ENCODE measurements at regions not wholly inside any gene's neighbourhood (a gene's known extent, or its start where the extent isn't known, plus 50 kb on each side); places are given as distances from the start of the nearest gene placed in this dataset.

GRCh38 chr2:41446266-41446665 is 601.6 kb upstream of the PKDCC start:
- Mint-ChIP-seq H3K4me3 (no peak overlapping the region), H3K9me3 (no peaks in the 10 kb centered on the region), H3K4me1 (ENCODE audit: low read depth) (no peaks in the 10 kb centered on the region), H3K36me3 (ENCODE audit: low read depth) (no peaks in the 10 kb centered on the region), H3K27me3 (no peaks in the 10 kb centered on the region), H3K27ac (no peak overlapping the region)
- no peak for DNase-seq

GRCh38 chr2:41448221-41448620 is 599.6 kb upstream of the PKDCC start:
- Mint-ChIP-seq H3K4me3 (no peak overlapping the region), H3K4me1 (ENCODE audit: low read depth) (no peaks in the 10 kb centered on the region), H3K27me3 (no peaks in the 10 kb centered on the region), H3K27ac (no peak overlapping the region), H3K9me3 (peaks cover 2% of the 10 kb centered on the region), H3K36me3 (ENCODE audit: low read depth) (no peaks in the 10 kb centered on the region)
- no peak for DNase-seq

DNA sequence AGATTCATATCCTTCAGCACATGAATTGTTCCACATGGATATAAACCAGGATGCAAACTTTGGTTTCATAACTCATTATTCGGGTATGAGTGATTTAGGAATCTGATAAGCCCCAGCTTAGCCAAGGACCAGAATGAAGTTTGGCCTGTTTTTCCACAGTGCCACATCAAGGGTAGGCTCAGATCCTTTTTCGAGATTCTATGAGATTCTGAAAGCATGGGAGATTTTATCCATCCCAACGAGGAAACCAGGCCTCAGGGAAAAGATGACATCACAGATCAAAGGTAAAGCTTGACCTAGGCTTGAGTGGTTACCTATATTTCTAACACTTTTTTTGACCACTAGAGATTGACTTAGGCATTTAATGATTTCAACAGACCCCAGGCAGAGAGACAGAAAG is 590.8 kb upstream of the PKDCC start:
- Mint-ChIP-seq H3K4me1 (ENCODE audit: low read depth) (no peaks in the 10 kb centered on the region), H3K4me3 (no peak overlapping the region), H3K9me3 (peaks cover 3% of the 10 kb centered on the region), H3K27ac (no peak overlapping the region), H3K27me3 (no peaks in the 10 kb centered on the region), H3K36me3 (ENCODE audit: low read depth) (no peaks in the 10 kb centered on the region)
- no peak for DNase-seq

- Mint-ChIP-seq H3K27ac (no peak overlapping the region), H3K27me3 (no peaks in the 10 kb centered on the region), H3K9me3 (no peaks in the 10 kb centered on the region), H3K4me1 (ENCODE audit: low read depth) (no peaks in the 10 kb centered on the region), H3K4me3 (no peak overlapping the region), H3K36me3 (ENCODE audit: low read depth) (no peaks in the 10 kb centered on the region)
- no peak for DNase-seq
Measured at GRCh38 chr2:41460661-41461060, 587.2 kb upstream of the PKDCC start.

- no peaks in the 10 kb centered on the region for H3K36me3 Mint-ChIP-seq (ENCODE audit: low read depth)
- no peak overlapping the region for H3K27ac Mint-ChIP-seq
- H3K9me3 Mint-ChIP-seq, result no peaks in the 10 kb centered on the region
- H3K4me1 Mint-ChIP-seq (ENCODE audit: low read depth), result no peaks in the 10 kb centered on the region
- no peak overlapping the region for H3K4me3 Mint-ChIP-seq
- DNase-seq, result no peak
- no peaks in the 10 kb centered on the region for H3K27me3 Mint-ChIP-seq
Measured at GRCh38 chr2:41464395-41464794, 583.4 kb upstream of the PKDCC start.

DNA sequence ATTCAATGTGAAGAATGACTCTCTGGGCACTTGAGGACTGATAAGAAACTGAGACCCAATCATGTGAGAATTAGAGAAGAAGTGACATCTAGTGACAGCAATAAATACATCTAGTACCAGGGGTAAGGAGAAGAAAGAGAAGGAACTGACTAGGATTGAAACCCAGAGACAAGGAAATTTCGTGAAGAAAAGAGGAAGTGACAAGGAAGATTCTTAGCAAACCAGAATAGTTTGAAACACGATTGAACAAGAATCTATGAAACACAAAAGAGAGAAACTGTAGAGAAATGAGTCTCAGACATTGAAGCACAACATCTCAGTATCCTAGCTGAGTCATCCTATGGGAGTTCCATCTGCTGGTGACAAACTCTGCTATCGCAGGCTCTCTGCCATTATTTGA is 571.9 kb upstream of the PKDCC start:
- Mint-ChIP-seq H3K27ac (no peak overlapping the region), H3K4me1 (ENCODE audit: low read depth) (no peaks in the 10 kb centered on the region), H3K36me3 (ENCODE audit: low read depth) (no peaks in the 10 kb centered on the region), H3K27me3 (no peaks in the 10 kb centered on the region), H3K9me3 (no peaks in the 10 kb centered on the region), H3K4me3 (no peak overlapping the region)
- no peak for DNase-seq

- no peak overlapping the region for H3K4me3 Mint-ChIP-seq
- DNase-seq, result no peak
- H3K27ac Mint-ChIP-seq, result no peak overlapping the region
- no peaks in the 10 kb centered on the region for H3K4me1 Mint-ChIP-seq (ENCODE audit: low read depth)
- no peaks in the 10 kb centered on the region for H3K36me3 Mint-ChIP-seq (ENCODE audit: low read depth)
- no peaks in the 10 kb centered on the region for H3K27me3 Mint-ChIP-seq
- no peaks in the 10 kb centered on the region for H3K9me3 Mint-ChIP-seq
Measured at GRCh38 chr2:41482659-41483058, 565.2 kb upstream of the PKDCC start.

- DNase-seq, result no peak
- no peaks in the 10 kb centered on the region for H3K4me1 Mint-ChIP-seq (ENCODE audit: low read depth)
- H3K27me3 Mint-ChIP-seq, result no peaks in the 10 kb centered on the region
- H3K27ac Mint-ChIP-seq, result no peak overlapping the region
- H3K4me3 Mint-ChIP-seq, result no peak overlapping the region
- no peaks in the 10 kb centered on the region for H3K9me3 Mint-ChIP-seq
- H3K36me3 Mint-ChIP-seq (ENCODE audit: low read depth), result no peaks in the 10 kb centered on the region
Measured at GRCh38 chr2:41483226-41483625, 564.6 kb upstream of the PKDCC start.

- no peaks in the 10 kb centered on the region for H3K36me3 Mint-ChIP-seq (ENCODE audit: low read depth)
- no peaks in the 10 kb centered on the region for H3K27me3 Mint-ChIP-seq
- no peak overlapping the region for H3K27ac Mint-ChIP-seq
- DNase-seq, result no peak
- H3K4me3 Mint-ChIP-seq, result no peak overlapping the region
- no peaks in the 10 kb centered on the region for H3K9me3 Mint-ChIP-seq
- H3K4me1 Mint-ChIP-seq (ENCODE audit: low read depth), result no peaks in the 10 kb centered on the region
Measured at GRCh38 chr2:41483982-41484857, 563.6 kb upstream of the PKDCC start.

DNA sequence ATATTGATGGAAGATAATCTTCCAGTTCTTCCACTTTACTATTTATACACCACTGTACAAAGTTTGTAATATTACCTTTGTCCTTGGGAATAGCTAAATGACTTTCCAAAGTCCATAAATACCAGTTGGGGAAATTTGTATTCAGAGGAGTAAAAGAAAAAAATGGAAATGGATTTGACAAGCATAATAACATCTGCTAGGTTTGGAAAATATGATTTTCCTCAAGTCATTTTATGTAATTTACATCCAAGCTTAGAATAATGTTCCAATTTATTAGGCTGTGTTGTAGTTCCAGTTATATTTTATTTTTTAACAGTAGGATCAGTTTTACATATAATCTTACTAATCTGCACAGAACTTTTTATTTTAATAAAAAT is 563.0 kb upstream of the PKDCC start:
- Mint-ChIP-seq H3K27ac (no peak overlapping the region), H3K4me1 (ENCODE audit: low read depth) (no peaks in the 10 kb centered on the region), H3K27me3 (no peaks in the 10 kb centered on the region), H3K36me3 (ENCODE audit: low read depth) (no peaks in the 10 kb centered on the region), H3K9me3 (no peaks in the 10 kb centered on the region), H3K4me3 (no peak overlapping the region)
- DNase-seq, result no peak

DNA sequence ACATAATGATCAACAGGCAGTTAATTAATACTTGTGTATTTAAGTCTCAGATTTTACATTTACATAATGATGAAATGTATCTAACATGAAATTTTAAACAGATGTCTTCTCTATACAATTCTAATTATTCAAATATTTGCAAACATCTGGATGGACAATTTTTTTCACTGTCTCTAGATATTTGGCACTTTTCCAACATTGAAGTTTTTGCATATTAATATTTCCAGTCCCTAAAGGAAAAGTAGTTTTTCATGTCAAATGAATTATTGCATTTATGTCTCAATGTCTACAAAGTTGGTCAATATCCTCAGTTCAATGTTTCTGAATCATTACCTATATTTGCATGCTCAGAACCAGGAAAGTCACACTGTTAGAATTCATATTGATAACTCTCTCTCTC is 560.9 kb upstream of the PKDCC start:
- Mint-ChIP-seq H3K4me1 (ENCODE audit: low read depth) (no peaks in the 10 kb centered on the region), H3K4me3 (no peak overlapping the region), H3K36me3 (ENCODE audit: low read depth) (no peaks in the 10 kb centered on the region), H3K9me3 (no peaks in the 10 kb centered on the region), H3K27ac (no peak overlapping the region), H3K27me3 (no peaks in the 10 kb centered on the region)
- DNase-seq, result no peak

DNA sequence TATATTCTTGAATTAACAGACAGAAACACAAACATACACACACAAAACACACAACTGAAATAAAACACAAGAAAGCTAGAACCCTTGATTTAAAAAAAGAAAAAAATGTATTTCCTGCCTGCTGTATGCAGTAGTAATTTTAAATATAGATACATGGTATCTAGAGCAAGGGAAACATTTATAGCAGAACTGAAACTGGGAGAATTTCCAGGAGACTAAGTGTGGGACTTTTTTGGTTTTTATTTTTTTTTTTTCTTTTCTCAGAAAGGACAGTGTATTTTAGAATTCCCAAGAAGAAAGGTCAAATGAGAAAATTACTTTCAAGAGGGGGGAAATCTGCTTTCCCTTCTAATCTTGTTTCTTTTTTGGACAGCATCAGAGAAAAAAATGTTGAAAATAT is 558.9 kb upstream of the PKDCC start:
- DNase-seq, result no peak
- H3K4me1 Mint-ChIP-seq (ENCODE audit: low read depth), result no peaks in the 10 kb centered on the region
- H3K4me3 Mint-ChIP-seq, result no peak overlapping the region

DNA sequence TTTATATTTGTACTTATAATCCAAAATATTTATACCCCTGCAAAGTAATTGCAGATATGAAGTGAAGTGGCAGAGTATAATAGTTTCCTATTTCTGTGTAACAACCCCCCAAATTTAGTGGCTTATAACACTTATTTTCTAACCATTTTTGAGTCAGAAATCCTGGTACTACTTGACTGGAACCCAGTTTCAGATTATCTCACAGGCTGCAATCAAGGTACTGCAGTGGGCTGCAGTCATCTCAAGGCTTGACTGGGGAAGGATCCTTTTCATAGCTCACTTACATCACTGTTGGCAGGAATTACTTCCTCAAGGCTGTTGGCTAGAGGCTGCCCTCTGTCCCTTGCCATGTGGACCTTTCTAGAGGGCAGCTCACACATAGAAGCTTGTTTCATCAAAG is 558.2 kb upstream of the PKDCC start:
- no peak for DNase-seq
- H3K27me3 Mint-ChIP-seq, result no peaks in the 10 kb centered on the region
- H3K4me1 Mint-ChIP-seq (ENCODE audit: low read depth), result no peaks in the 10 kb centered on the region
- peaks cover 2% of the 10 kb centered on the region for H3K36me3 Mint-ChIP-seq (ENCODE audit: low read depth)
- no peak overlapping the region for H3K4me3 Mint-ChIP-seq
- H3K9me3 Mint-ChIP-seq, result peaks cover 16% of the 10 kb centered on the region
- H3K27ac Mint-ChIP-seq, result no peak overlapping the region

More for the DNA sequence above, 558.9 kb upstream of the PKDCC start:
- Mint-ChIP-seq H3K27ac (no peak overlapping the region), H3K9me3 (peaks cover 9% of the 10 kb centered on the region), H3K36me3 (ENCODE audit: low read depth) (no peaks in the 10 kb centered on the region), H3K27me3 (no peaks in the 10 kb centered on the region)

DNA sequence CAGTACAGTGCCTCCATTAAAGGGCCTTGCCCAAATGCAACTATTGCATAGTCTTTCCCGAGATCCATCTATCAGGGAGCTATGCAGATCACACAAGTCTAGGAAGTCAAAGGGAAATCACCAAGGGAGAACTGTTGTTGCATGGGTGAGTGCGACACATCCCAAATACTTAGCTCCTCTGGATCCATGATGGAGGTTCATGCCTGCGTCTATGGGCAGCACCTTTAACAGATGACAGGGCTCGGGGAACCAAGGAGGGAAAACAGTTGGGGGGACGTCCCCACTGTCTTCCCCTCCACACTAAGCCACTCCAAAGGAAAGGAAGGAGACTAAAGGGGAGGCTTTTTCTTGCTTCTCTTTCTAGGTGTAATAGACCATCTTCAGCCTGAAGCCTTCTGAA is 552.8 kb upstream of the PKDCC start:
- no peak for DNase-seq
- Mint-ChIP-seq H3K9me3 (peaks cover 54% of the 10 kb centered on the region), H3K36me3 (ENCODE audit: low read depth) (peaks cover 5% of the 10 kb centered on the region), H3K27ac (no peak overlapping the region), H3K4me3 (no peak overlapping the region), H3K4me1 (ENCODE audit: low read depth) (no peaks in the 10 kb centered on the region), H3K27me3 (no peaks in the 10 kb centered on the region)

GRCh38 chr2:41496908-41497307 is 550.9 kb upstream of the PKDCC start:
- Mint-ChIP-seq H3K27me3 (no peaks in the 10 kb centered on the region), H3K9me3 (peaks cover 61% of the 10 kb centered on the region)
- DNase-seq, result no peak

DNA sequence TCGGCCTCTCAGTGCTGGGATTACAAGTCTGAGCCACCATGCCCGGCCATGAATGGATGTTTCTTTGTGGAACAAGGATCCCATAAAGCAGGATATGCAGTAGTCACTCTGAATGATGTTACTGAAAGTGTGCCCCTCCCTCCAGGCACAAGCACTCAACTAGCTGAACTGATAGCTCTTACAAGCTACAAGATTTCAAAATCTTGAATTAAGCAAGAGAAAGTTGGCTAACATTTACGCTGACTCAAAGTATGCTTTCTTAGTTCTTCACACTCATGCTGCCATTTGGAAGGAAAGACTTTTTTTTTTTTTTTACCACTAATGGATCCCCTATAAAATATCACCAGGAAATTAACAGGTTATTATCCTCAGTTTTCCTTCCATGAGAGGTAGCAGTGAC is 549.0 kb upstream of the PKDCC start:
- Mint-ChIP-seq H3K4me1 (ENCODE audit: low read depth) (no peaks in the 10 kb centered on the region), H3K4me3 (no peak overlapping the region), H3K36me3 (ENCODE audit: low read depth) (peaks cover 5% of the 10 kb centered on the region), H3K9me3 (peaks cover 53% of the 10 kb centered on the region), H3K27ac (no peak overlapping the region), H3K27me3 (no peaks in the 10 kb centered on the region)
- no peak for DNase-seq

More at GRCh38 chr2:41496908-41497307, 550.9 kb upstream of the PKDCC start:
- Mint-ChIP-seq H3K36me3 (ENCODE audit: low read depth) (peaks cover 5% of the 10 kb centered on the region), H3K4me1 (ENCODE audit: low read depth) (no peaks in the 10 kb centered on the region), H3K4me3 (no peak overlapping the region), H3K27ac (no peak overlapping the region)

Data from activated T-cell treated with anti-CD3 and anti-CD28 coated beads, Interleukin-2, amount 50 U/mL, for 24 hours (primary cell).